Esophagus muscularis mucosa (tissue), 4 donors: ENCODE measurements at regions not wholly inside any gene's neighbourhood (a gene's known extent, or its start where the extent isn't known, plus 50 kb on each side); places are given as distances from the start of the nearest gene placed in this dataset.

Source experiments
- DNase-seq: peaks from one replicate; pipeline ENCODE4 v3.0.0-alpha.2; 2017; ENCODE audit errors: extremely low spot score
- H3K27ac ChIP-seq, 4 donors: fragments of 200-600 bp; sonication (generic); replicated peaks in 1 of 4; 1 replicate in 3 of 4; 2 replicates in 1 of 4; pipeline ENCODE4 v1.5.1; 2016 to 2019; ENCODE audit warnings: mild to moderate bottlenecking in 1 of 4
- H3K27me3 ChIP-seq, 4 donors: fragments of 200-600 bp; sonication (generic); one replicate each; pipeline versions ENCODE4 v1.5.1 to v1.6.0; 2016 to 2019
- H3K36me3 ChIP-seq, 4 donors: fragments of 200-600 bp; sonication (generic); one replicate each; pipeline ENCODE4 v1.5.1; 2016 to 2019
- H3K4me1 ChIP-seq, 4 donors: fragments of 200-600 bp; sonication (generic); one replicate each; pipeline ENCODE4 v1.5.1; 2016 to 2019
- H3K4me3 ChIP-seq, 4 donors: fragments of 200-600 bp; sonication (generic); 1 replicate in 2 of 4; 2 replicates in 2 of 4; pipeline ENCODE4 v1.5.1; 2016 to 2019; ENCODE audit warnings: mild to moderate bottlenecking in 4 of 4, moderate library complexity in 1 of 4
- H3K9me3 ChIP-seq, 4 donors: fragments of 200-600 bp; sonication (generic); 1 replicate in 3 of 4; 2 replicates in 1 of 4; pipeline ENCODE4 v1.5.1; 2016 to 2019
- CTCF ChIP-seq, 3 experiments: fragments of 200-600 bp in 2 of 3; fragments of 450-650 bp in 1 of 3; sonication (generic) in 2 of 3; IDR thresholded peaks; one replicate each; pipeline ENCODE4 v1.5.1; 2017 to 2019; ENCODE audit warnings: antibody characterized with exemption in 3 of 3, mild to moderate bottlenecking in 2 of 3, moderate library complexity in 1 of 3
- EP300 ChIP-seq: sonication (generic); formaldehyde crosslinking; IDR thresholded peaks from one replicate; pipeline ENCODE4 v1.6.1; 2017; ENCODE audit warnings: antibody characterized with exemption
- POLR2A ChIP-seq: fragments of 450-650 bp; IDR thresholded peaks from one replicate; pipeline ENCODE4 v1.6.1; 2017; ENCODE audit warnings: antibody characterized with exemption, moderate library complexity, mild to moderate bottlenecking, low read depth
- POLR2AphosphoS5 ChIP-seq, 2 donors: sonication (generic); formaldehyde crosslinking; IDR thresholded peaks; one replicate each; pipeline ENCODE4 v1.6.1; 2017; ENCODE audit warnings: antibody characterized with exemption in 2 of 2
- WGBS: methylation state at CpG from one replicate; pipeline ENCODE4 v1.1.5; 2018; 5-methylcytosine and 5-hydroxymethylcytosine counted together
- intact Hi-C: fragments of 100-400 bp; cut with DNase I; formaldehyde crosslinking; loops from one replicate; pipeline ENCODE4 v1.15.1; 2023

GRCh38 chr9:94159069-94159939 is 75.0 kb downstream of the PTPDC1 start:
- TF ChIP-seq POLR2A (no peak), POLR2AphosphoS5 (IDR thresholded peaks at IDR 0.05) (peak in 1 of 2 donors; percentile 31), CTCF (IDR thresholded peaks at IDR 0.05) (no peak), EP300 (no peak)
- no peaks in the 10 kb centered on the region for H3K9me3 ChIP-seq
- H3K4me3 ChIP-seq = no peak overlapping the region
- DNase-seq = no peak
- no peaks in the 10 kb centered on the region for H3K36me3 ChIP-seq
- intact Hi-C loops = no loop called here
- peaks cover 20 to 32% (median 22%) of the 10 kb centered on the region in 4 donors for H3K4me1 ChIP-seq
- 74% methylated on average over 8 of the region's 8 CpGs for WGBS
- peak overlapping the region; percentile 33 to 61 (median 50) for H3K27ac ChIP-seq
- H3K27me3 ChIP-seq = no peaks in the 10 kb centered on the region

GRCh38 chr9:94160594-94161501 is 76.6 kb downstream of the PTPDC1 start:
- Histone ChIP-seq H3K27ac (peak overlapping the region in 1 of 4 donors; percentile 6), H3K9me3 (no peaks in the 10 kb centered on the region), H3K4me1 (peaks cover 25 to 41% (median 30%) of the 10 kb centered on the region in 4 donors), H3K36me3 (no peaks in the 10 kb centered on the region), H3K27me3 (no peaks in the 10 kb centered on the region), H3K4me3 (no peak overlapping the region)
- 92% methylated on average over 11 of the region's 11 CpGs for WGBS
- intact Hi-C loops = no loop called here
- DNase-seq = no peak
- TF ChIP-seq CTCF (IDR thresholded peaks at IDR 0.05) (no peak), EP300 (no peak), POLR2AphosphoS5 (IDR thresholded peaks at IDR 0.05) (no peak), POLR2A (no peak)

GRCh38 chr9:94161673-94162072 is 77.4 kb downstream of the PTPDC1 start:
- no peak overlapping the region for H3K27ac ChIP-seq
- no peaks in the 10 kb centered on the region for H3K27me3 ChIP-seq
- no peaks in the 10 kb centered on the region for H3K9me3 ChIP-seq
- no peak overlapping the region for H3K4me3 ChIP-seq
- no peak for DNase-seq
- TF ChIP-seq EP300 (no peak), CTCF (IDR thresholded peaks at IDR 0.05) (no peak), POLR2A (no peak), POLR2AphosphoS5 (IDR thresholded peaks at IDR 0.05) (no peak)
- H3K4me1 ChIP-seq = peaks cover 18 to 36% (median 23%) of the 10 kb centered on the region in 4 donors
- H3K36me3 ChIP-seq = no peaks in the 10 kb centered on the region
- intact Hi-C loops = no loop called here
- whole genome bisulfite sequencing = 94% methylated on average over 8 of the region's 8 CpGs

- H3K27me3 ChIP-seq = no peaks in the 10 kb centered on the region
- H3K27ac ChIP-seq = peak overlapping the region; percentile 70 to 100 (median 100)
- H3K4me3 ChIP-seq = peak overlapping the region in 1 of 4 donors; percentile 92
- no peak for TF ChIP-seq POLR2AphosphoS5 (IDR thresholded peaks at IDR 0.05)
- TF ChIP-seq EP300 = no peak
- no peak for TF ChIP-seq CTCF (IDR thresholded peaks at IDR 0.05)
- TF ChIP-seq POLR2A = no peak
- no peaks in the 10 kb centered on the region for H3K36me3 ChIP-seq
- 64% methylated on average over 5 of the region's 5 CpGs for WGBS
- no peak for DNase-seq
- no peaks in the 10 kb centered on the region for H3K9me3 ChIP-seq
- intact Hi-C loops = loop anchor here (2.0 to 5.0 kb wide), 2 partner anchors 24 to 33 kb away; no protein-coding TSS in a partner anchor
- peaks cover 19 to 35% (median 30%) of the 10 kb centered on the region in 4 donors for H3K4me1 ChIP-seq
These were observed 80.7 kb downstream of the PTPDC1 start for GRCh38 chr9:94164806-94165549.
